22Rv1 (cell line): ENCODE measurements at regions not wholly inside any gene's neighbourhood (a gene's known extent, or its start where the extent isn't known, plus 50 kb on each side); places are given as distances from the start of the nearest gene placed in this dataset.

Experiments
- CTCF ChIP-seq: fragments of 450-650 bp; IDR thresholded peaks from 2 replicates; pipeline ENCODE4 v1.5.1; 2017; ENCODE audit warnings: mild to moderate bottlenecking
- ZFX ChIP-seq: fragments of 450-650 bp; IDR thresholded peaks from 2 replicates; pipeline ENCODE4 v1.6.1; 2017; ENCODE audit warnings: antibody characterized with exemption, borderline replicate concordance

- TF ChIP-seq CTCF (no peak), ZFX (no peak)
Observed at GRCh38 chr1:185446131-185446530, 129.1 kb upstream of the IVNS1ABP start.
